ENCODE measurements at regions not wholly inside any gene's neighbourhood (a gene's known extent, or its start where the extent isn't known, plus 50 kb on each side); places are given as distances from the start of the nearest gene placed in this dataset.
"Not testable (repeated sequence)": the region's sequence is repeated elsewhere in the genome, so short reads cannot be mapped to it uniquely, and the experiment has no call there.

- DNase-seq: no peak
Measured at GRCh38 chr2:8249769-8250168, 432.1 kb upstream of the ID2 start.

DNA sequence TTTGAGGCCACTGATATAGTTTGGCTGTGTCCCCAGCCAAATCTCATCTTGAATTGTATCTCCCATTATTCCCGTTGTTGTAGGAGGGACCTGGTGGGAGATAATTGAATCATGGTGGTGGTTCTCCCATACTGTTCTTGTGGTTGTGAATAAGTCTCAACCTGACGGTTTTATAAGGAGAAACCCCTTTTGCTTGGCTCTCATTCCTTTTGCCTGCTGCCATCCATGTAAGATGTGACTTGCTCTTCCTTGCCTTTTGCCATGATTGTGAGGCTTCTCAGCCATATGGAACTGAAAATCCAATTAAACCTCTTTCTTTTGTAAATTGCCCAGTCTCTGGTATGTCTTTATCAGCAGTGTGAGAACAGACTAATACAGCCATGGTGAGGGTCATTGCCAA is 431.6 kb upstream of the ID2 start:
- DNase-seq: not testable (repeated sequence)

DNA sequence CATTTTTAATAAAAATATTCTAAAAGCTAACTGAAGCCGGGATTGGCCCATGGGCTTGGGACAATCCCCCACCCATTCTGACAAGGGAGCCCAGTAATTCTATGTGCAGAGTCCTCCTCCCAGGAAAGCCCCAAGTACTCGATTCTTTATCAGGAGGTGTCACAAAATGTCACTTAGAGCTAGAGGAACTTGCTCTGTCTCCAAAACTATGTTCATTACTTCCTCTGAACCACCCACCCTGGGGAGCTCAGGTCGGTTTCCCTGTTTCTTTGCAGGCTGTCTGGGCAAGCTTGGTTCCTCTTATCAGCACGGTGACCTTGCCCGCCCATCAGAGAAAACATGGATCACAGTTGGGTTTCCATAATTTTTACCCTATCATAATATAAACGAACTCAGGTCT is 430.6 kb upstream of the ID2 start:
- DNase-seq: no peak

DNA sequence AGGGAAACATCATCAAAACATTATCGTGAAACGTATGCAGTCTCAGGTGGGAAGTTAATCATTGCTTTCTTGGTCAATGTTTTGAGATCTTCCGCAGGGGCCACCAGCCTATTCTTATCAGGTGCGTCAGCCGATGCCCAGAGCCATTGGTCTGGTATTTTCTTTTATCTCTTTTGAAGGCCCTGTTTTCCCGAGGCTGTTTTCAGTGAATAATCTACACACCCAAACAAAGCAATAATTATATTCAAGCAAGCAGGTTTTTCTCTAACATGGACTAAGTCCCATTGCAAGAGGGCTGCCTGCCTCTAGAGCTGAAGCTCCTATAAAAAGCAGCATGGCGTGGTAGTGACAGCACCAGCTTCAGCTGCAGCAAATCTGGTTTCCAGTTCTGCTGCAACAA is 430.0 kb upstream of the ID2 start:
- DNase-seq: no peak

GRCh38 chr2:8252997-8253694 is 428.7 kb upstream of the ID2 start:
- DNase-seq: no peak

DNA sequence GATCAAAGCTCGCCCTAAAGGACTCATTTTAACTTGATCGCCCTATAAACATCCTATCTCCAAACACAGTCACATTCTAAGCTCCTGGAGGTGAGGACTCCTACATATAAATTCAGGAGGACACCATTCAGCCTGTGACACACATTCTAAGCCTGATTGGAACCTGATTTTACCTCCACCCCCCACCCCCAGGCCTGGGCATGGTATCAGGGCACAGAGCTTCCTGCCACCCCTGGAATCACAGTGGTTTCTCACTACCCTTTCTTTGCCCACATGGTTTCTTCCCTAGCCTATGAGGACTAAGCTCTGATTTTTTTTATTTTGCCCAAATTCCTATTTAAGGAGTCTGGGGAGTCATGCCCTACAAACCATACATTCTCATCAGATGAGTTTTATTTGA is 428.1 kb upstream of the ID2 start:
- no peak for DNase-seq

- DNase-seq: not testable (repeated sequence)
Measured at GRCh38 chr2:8254214-8254613, 427.6 kb upstream of the ID2 start.

DNA sequence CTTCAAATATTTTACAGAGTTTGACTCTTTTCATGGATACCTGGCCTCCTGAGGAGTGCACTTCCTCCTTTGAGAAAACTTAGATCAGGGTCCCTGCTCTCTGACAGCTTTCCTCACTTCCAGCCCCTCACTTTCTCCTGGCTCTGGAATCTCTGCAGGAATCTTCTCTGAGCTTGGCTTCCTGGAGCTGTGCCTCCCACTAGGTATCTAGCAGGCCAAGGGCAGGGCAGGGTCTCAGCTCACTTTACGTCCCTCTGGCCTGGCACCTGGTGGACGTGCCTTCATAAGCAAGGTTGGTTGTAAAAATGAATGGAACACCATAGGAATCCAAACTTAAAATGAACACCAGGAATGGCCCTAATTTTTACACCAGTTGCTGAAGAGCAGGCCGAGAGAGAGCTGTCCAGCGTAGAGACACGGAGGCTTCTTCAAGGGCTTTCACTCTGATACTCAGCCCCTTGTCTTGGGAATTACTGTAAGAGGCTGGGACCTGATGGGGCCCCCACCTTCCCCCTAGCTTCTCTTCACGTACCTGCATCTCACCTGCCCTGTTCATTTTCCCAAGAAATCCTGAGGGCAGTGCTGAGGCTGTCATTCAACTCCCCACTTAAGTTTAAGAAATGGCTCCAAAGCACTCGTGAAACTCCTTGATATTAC is 426.9 kb upstream of the ID2 start:
- no peak for DNase-seq

DNA sequence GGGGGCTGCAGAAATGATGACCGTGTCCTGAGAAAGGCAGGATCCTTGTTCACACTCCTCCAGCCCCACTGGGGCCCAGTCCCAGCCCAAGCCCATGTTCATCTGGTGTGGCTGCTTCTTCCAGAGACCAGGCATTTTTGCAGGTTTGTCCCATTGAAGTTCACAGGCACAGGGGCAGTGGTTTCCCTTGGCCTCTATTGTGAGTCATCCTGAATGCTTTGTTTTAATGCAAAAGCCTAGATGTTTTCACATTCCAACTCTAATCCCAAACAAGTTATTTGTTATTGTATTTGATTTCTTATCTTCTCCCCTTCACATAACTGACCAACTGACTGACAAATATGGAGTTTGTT is 426.4 kb upstream of the ID2 start:
- DNase-seq: no peak

DNA sequence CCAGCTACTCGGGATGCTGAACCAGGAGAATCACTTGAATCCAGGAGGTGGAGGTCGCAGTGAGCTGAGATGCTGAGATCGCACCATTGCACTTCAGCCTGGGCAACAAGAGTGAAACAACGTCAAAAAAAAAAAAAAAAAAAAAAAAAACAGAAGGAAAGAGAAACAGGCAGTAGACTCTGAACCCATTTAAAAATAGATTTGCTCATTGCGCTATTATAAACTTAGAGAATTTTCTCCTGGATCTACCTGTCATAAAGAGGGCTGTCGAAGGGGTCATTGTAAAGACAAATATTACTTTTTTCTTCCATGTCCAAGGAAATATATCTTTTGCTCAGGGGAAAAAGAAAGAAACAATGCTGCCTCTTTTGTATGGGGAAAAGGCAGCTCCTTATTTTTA is 425.0 kb upstream of the ID2 start:
- no peak for DNase-seq

DNA sequence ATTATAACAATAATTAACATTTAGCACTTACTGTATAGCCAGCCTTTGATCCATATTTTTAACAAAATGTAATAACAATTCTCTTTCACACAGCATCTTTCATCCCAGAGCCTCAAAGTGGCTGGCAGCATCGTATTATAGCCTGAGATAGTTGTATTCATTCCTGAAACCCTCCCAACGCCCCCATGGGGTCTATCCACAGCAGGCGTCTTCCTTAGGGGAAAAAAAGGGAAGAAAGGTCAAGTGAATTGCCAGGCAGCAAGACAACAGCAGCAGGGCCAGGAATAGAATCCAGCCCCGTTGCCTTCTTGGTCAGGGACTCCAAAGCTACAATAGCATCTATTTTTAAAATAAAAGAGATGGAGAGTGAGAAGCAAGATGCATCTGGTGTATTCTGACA is 424.4 kb upstream of the ID2 start:
- no peak for DNase-seq

GRCh38 chr2:8258406-8258805 is 423.4 kb upstream of the ID2 start:
- DNase-seq: no peak

DNA sequence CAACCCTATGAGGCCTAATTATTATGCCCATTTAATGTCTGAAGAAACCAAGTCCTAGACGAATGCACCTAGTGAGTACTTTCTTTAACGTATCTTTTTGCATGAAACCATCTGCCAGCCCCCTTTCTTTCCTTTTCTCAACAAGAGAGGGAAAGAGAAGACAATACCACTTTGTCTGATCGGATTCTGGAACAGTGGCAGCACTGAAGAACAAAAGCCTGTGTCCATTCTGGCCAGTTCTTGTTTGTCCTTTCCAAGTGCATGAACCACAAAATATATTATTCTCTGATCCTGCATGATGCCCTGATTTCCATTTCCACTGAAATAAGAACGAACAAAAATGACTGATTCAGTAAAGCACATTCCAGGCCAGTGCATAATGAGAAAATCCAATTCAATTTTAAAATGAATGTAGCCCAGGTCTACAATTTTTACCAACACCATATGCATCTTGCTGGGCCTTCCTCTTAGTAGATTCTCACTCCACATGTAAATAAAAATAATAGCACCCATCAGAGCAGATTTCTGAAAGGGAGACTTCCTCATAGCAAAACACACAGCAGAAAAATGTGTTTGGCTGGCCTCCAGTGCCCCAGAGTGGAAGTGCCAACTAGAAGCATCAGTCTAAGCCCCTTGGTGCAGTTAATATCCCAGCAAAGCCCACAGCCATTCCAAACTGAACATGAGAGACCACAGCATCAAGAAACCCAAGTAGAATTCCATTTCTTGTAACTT is 422.6 kb upstream of the ID2 start:
- no peak for DNase-seq

GRCh38 chr2:8259841-8260178 is 422.0 kb upstream of the ID2 start:
- no peak for DNase-seq

- DNase-seq: no peak
Measured at GRCh38 chr2:8260213-8260612, 421.6 kb upstream of the ID2 start.

- DNase-seq: no peak
Measured at GRCh38 chr2:8263901-8264300, 418.0 kb upstream of the ID2 start.

DNA sequence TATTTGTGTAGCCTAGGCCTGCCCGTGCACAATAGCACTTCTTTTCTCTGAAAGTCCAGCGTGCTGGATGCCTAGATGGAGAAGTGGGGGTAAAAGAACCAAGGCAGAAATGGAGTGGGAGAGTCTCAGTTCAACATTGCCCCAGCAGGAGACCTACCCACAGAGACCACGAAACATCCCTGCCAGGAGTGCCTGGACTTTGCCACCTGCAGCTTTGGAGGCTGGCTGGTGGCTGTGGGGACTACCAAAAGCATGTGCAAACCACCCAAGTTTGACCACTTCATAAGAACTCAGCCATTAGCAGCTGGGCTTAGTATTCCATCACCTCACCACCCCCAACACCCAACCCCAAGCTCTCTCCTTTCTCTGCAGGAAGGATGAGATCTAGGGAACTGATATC is 416.9 kb upstream of the ID2 start:
- DNase-seq: no peak

DNA sequence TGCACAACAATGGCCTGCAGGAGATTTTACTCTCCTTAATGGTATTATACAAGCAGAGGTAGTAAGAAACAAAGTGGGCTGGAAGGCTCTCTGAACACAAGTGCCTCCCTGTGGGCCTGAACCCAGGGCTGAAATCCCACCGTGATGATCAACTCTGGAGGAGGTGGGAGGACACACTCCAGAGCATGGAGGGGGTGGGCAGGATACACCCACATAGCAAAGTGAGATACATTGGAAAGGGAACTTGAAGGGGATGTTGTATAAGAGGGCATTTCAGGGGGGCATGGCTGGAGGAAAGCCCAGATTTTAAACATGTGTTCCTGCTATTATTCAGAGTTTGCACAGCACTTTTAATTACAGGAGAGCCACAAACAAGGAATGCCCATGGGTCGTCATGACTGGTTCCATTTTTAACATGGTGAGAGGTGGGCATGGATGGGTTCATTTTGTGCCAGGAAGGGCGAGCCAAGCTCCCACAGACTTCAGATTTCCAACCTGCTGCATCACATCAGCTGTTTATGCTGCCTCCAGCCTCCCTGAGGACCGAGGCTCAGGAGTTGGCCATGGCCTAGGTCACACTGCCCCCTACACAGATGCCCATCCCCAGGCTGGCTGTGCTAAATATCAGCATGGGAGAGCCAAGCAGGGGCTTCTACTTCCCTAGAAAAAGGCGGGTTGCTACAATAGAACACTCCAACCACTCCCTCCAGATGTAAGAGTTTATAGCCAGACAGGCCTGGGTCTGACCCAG is 416.2 kb upstream of the ID2 start:
- no peak for DNase-seq

DNA sequence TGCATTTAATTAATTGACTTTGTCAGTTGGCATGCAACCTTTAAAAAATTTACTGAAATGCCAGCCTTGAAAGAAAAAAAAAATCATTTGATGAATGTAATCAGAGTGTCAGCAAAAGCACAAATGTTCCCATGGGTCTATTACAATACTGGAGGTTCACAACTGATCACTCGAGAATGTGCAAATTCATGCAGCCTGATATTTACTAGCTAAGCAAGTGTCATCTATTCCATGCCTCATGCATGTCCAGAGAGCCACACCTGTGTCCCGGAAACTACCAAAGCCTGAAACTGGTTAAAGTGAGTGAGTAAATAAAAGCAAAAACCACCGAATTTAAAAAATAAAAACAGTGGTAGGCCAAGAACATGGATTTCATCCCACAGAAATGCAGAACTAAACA is 415.3 kb upstream of the ID2 start:
- DNase-seq: no peak

GRCh38 chr2:8267048-8267447 is 414.8 kb upstream of the ID2 start:
- no peak for DNase-seq

DNA sequence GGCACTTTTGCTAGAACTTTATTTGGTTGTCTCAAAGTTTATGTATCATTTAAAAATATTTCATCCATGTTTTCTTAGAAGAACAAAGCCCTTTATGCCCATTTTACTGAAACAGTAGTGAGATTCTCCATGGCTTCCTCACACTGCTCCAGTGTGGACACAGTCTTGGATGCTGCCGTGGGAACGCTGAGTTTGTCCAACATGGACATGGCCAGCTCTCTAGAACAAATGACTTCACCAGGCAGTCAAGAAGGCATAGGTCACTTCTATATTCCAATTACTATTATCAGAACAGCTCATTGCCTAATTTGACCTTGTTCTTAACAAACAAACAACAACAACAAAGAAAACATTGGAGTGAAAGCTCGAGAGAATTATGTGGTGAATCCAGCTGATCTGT is 414.1 kb upstream of the ID2 start:
- no peak for DNase-seq

DNA sequence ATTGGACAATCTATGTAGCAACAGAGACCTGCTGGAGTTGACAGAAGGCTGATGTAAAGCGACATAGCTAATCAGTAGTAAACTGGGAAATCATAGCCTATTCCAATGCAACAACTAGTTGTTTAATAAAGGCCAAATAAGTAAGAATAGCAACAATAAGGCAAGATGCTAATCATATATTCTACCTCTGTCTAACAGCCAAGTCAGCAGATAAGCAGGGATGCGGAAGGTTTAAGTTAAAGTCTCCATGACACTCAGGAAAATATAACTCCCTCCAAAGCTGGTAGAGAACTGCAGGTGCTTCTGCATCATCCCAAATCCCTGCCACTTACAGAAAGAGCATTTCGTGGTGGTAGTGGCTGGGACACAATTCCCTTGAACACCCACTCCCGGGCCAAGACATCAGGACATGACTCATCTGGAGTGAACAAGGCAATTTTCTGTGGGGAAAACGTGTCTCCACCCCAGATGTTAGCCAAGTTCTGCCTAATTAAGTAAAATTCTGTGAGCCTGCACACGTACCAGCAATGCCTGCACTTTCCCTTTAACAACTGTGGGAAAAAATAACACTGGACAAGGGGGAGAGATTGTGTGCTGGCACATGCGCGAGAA is 413.6 kb upstream of the ID2 start:
- no peak for DNase-seq

- no peak for DNase-seq
Measured at GRCh38 chr2:8270699-8271098, 411.2 kb upstream of the ID2 start.
